H9 (cell line): ENCODE measurements at regions not wholly inside any gene's neighbourhood (a gene's known extent, or its start where the extent isn't known, plus 50 kb on each side); places are given as distances from the start of the nearest gene placed in this dataset.

Source experiments
- DNase-seq: peaks from one replicate; pipeline ENCODE4 v3.0.0-alpha.2; 2017
- H2AFZ ChIP-seq: one replicate; pipeline ENCODE4 v1.6.1; 2013; ENCODE audit warnings: mild to moderate bottlenecking, low read length, control low read depth, moderate library complexity
- H2AK5ac ChIP-seq: 2 replicates; pipeline ENCODE4 v1.6.1; 2013; ENCODE audit warnings: low read length, control low read depth, mixed read lengths; ENCODE audit not compliant: insufficient read length
- H2BK120ac ChIP-seq: one replicate; pipeline ENCODE4 v1.6.1; 2013; ENCODE audit warnings: low read depth, mild to moderate bottlenecking, low read length, control low read depth, inconsistent platforms; ENCODE audit not compliant: poor library complexity, severe bottlenecking
- H2BK12ac ChIP-seq: 2 replicates; pipeline ENCODE4 v1.6.1; 2013; ENCODE audit warnings: low read length, control low read depth, mixed read lengths, low read depth; ENCODE audit not compliant: insufficient read length
- H2BK15ac ChIP-seq: 2 replicates; pipeline ENCODE4 v1.6.1; 2013; ENCODE audit warnings: low read depth, low read length, control low read depth
- H2BK20ac ChIP-seq: one replicate; pipeline ENCODE4 v1.6.1; 2013; ENCODE audit warnings: low read depth, mild to moderate bottlenecking, low read length, control low read depth, inconsistent platforms; ENCODE audit not compliant: poor library complexity, severe bottlenecking
- H2BK5ac ChIP-seq: 2 replicates; pipeline ENCODE4 v1.6.1; 2013; ENCODE audit warnings: low read length, control low read depth, mixed read lengths; ENCODE audit not compliant: insufficient read length
- H3K14ac ChIP-seq: 2 replicates; pipeline ENCODE4 v1.6.1; 2013; ENCODE audit warnings: low read length, control low read depth; ENCODE audit not compliant: insufficient read depth
- H3K18ac ChIP-seq: 2 replicates; pipeline ENCODE4 v1.6.1; 2013; ENCODE audit warnings: low read depth, mild to moderate bottlenecking, mixed read lengths, low read length, control low read depth; ENCODE audit not compliant: insufficient read length
- H3K23ac ChIP-seq: 2 replicates; pipeline ENCODE4 v1.6.1; 2013; ENCODE audit warnings: low read length, control low read depth, mixed read lengths, low read depth; ENCODE audit not compliant: insufficient read length
- H3K23me2 ChIP-seq: 2 replicates; pipeline ENCODE4 v1.6.1; 2013; ENCODE audit warnings: low read depth, mild to moderate bottlenecking, mixed read lengths, low read length, control low read depth; ENCODE audit not compliant: insufficient read length, poor library complexity, severe bottlenecking
- H3K27ac ChIP-seq: 2 replicates; pipeline ENCODE4 v1.5.1; 2013; ENCODE audit warnings: low read length, control low read depth, mixed read lengths, low read depth; ENCODE audit not compliant: insufficient read length
- H3K27me3 ChIP-seq: 2 replicates; pipeline ENCODE4 v1.6.1; 2013; ENCODE audit warnings: low read length, control low read depth, inconsistent platforms; ENCODE audit not compliant: insufficient read depth
- H3K4ac ChIP-seq: 2 replicates; pipeline ENCODE4 v1.6.1; 2013; ENCODE audit warnings: low read depth, mild to moderate bottlenecking, control low read depth, inconsistent platforms, low read length, moderate library complexity
- H3K4me1 ChIP-seq: 2 replicates; pipeline ENCODE4 v1.6.1; 2013; ENCODE audit warnings: low read length, control low read depth, inconsistent platforms; ENCODE audit not compliant: insufficient read depth
- H3K4me2 ChIP-seq: 2 replicates; pipeline ENCODE4 v1.6.1; 2013; ENCODE audit warnings: low read length, control low read depth, mixed read lengths; ENCODE audit not compliant: insufficient read length, insufficient read depth
- H3K56ac ChIP-seq: 2 replicates; pipeline ENCODE4 v1.6.1; 2013; ENCODE audit warnings: low read depth, mild to moderate bottlenecking, mixed read lengths, low read length, control low read depth; ENCODE audit not compliant: insufficient read length
- H3K79me1 ChIP-seq: 2 replicates; pipeline ENCODE4 v1.6.1; 2013; ENCODE audit warnings: low read depth, mild to moderate bottlenecking, moderate library complexity, low read length, control low read depth, inconsistent platforms; ENCODE audit not compliant: insufficient read depth, poor library complexity, severe bottlenecking
- H3K79me2 ChIP-seq: 2 replicates; pipeline ENCODE4 v1.6.1; 2013; ENCODE audit warnings: low read length, control low read depth, inconsistent platforms; ENCODE audit not compliant: insufficient read depth
- H3K9ac ChIP-seq: 2 replicates; pipeline ENCODE4 v1.6.1; 2013; ENCODE audit warnings: low read length, control low read depth, mixed read lengths; ENCODE audit not compliant: insufficient read length; ENCODE audit errors: extremely low read depth
- H3K9me3 ChIP-seq: one replicate; pipeline ENCODE4 v1.6.1; 2013; ENCODE audit warnings: low read depth, low read length, inconsistent platforms; ENCODE audit not compliant: control insufficient read depth
- H3T11ph ChIP-seq: one replicate; pipeline ENCODE4 v1.6.1; 2013; ENCODE audit warnings: mild to moderate bottlenecking, low read length, control low read depth, inconsistent platforms
- H4K20me1 ChIP-seq: one replicate; pipeline ENCODE4 v1.6.1; 2013; ENCODE audit not compliant: control insufficient read depth, insufficient read length, insufficient read depth
- H4K5ac ChIP-seq: 2 replicates; pipeline ENCODE4 v1.6.1; 2013; ENCODE audit warnings: low read depth, mild to moderate bottlenecking, mixed read lengths, low read length, control low read depth; ENCODE audit not compliant: insufficient read length
- H4K8ac ChIP-seq: replicated peaks from 2 replicates; pipeline ENCODE4 v1.6.1; 2013; ENCODE audit warnings: low read length, control low read depth, mixed read lengths, low read depth; ENCODE audit not compliant: insufficient read length
- H4K91ac ChIP-seq: 2 replicates; pipeline ENCODE4 v1.6.1; 2013; ENCODE audit warnings: low read depth, mild to moderate bottlenecking, moderate library complexity, mixed read lengths, low read length, control low read depth; ENCODE audit not compliant: insufficient read length
- H3K27ac Mint-ChIP-seq, 3 experiments: 2 replicates in 2 of 3; 3 replicates in 1 of 3; pipeline ENCODE4 v1.8.0; 2020 to 2021; ENCODE audit warnings: mixed read lengths in 3 of 3, mild to moderate bottlenecking in 1 of 3, moderate library complexity in 1 of 3
- H3K27me3 Mint-ChIP-seq: 2 replicates; pipeline ENCODE4 v1.8.0; 2021; ENCODE audit warnings: low read depth, mild to moderate bottlenecking, moderate library complexity, mixed read lengths
- H3K36me3 Mint-ChIP-seq, 3 experiments: 2 replicates in 2 of 3; 3 replicates in 1 of 3; pipeline ENCODE4 v1.8.0; 2020 to 2021; ENCODE audit warnings: low read depth in 3 of 3, mixed read lengths in 3 of 3; ENCODE audit not compliant: insufficient read depth in 1 of 3
- H3K4me1 Mint-ChIP-seq, 2 experiments: 2 replicates each; pipeline ENCODE4 v1.8.0; 2020; ENCODE audit warnings: mixed read lengths in 2 of 2
- H3K4me3 Mint-ChIP-seq, 2 experiments: 2 replicates in 1 of 2; 3 replicates in 1 of 2; pipeline ENCODE4 v1.8.0; 2020 to 2021; ENCODE audit warnings: mild to moderate bottlenecking in 2 of 2, mixed read lengths in 2 of 2, moderate library complexity in 1 of 2
- H3K9me3 Mint-ChIP-seq, 2 experiments: 2 replicates in 1 of 2; 3 replicates in 1 of 2; pipeline ENCODE4 v1.8.0; 2020; ENCODE audit warnings: mild to moderate bottlenecking in 2 of 2, mixed read lengths in 2 of 2, moderate library complexity in 1 of 2
- CTCF ChIP-seq: fragments of 200-600 bp; sonication (generic); conservative IDR thresholded peaks from 3 replicates; pipeline ENCODE4 v1.8.0; 2021; ENCODE audit warnings: antibody characterized with exemption, mild to moderate bottlenecking
- WGBS: extraction: QIAGEN DNeasy Blood & Tissue Kit; methylation state at CpG from one replicate; pipeline ENCODE4 v1.1.7; 2013; ENCODE audit warnings: missing lambda C conversion rate, low lambda C conversion rate, mixed read lengths; ENCODE audit not compliant: insufficient read length; ENCODE audit errors: extremely low coverage; 5-methylcytosine and 5-hydroxymethylcytosine counted together

GRCh38 chr1:21350202-21350885 is 60.1 kb upstream of the ECE1 start:
- Histone ChIP-seq H3K27ac (no peak overlapping the region), H3K4ac (no peak overlapping the region), H3K79me1 (no peaks in the 10 kb centered on the region), H2AFZ (no peak overlapping the region), H3K23ac (no peak overlapping the region), H3K18ac (no peak overlapping the region), H3K79me2 (no peaks in the 10 kb centered on the region), H2BK15ac (no peak overlapping the region), H3T11ph (no peak overlapping the region), H3K4me1 (no peaks in the 10 kb centered on the region; the same call in 1 of the 2 replicates), H4K20me1 (no peaks in the 10 kb centered on the region), H3K56ac (no peak overlapping the region), H2BK12ac (no peak overlapping the region), H3K9me3 (no peaks in the 10 kb centered on the region), H3K9ac (no peak overlapping the region), H3K14ac (no peak overlapping the region), H3K4me2 (no peak overlapping the region), H4K5ac (no peak overlapping the region), H2AK5ac (no peak overlapping the region), H4K8ac (no peak overlapping the region), H3K23me2 (peaks cover 3% of the 10 kb centered on the region), H2BK5ac (no peak overlapping the region), H2BK120ac (no peak overlapping the region), H3K27me3 (no peaks in the 10 kb centered on the region; the same call in 1 of the 2 replicates), H2BK20ac (no peak overlapping the region), H4K91ac (no peak overlapping the region)
- H3K27me3 Mint-ChIP-seq = no peaks in the 10 kb centered on the region
- no peak for TF ChIP-seq CTCF
- H3K9me3 Mint-ChIP-seq = no peaks in the 10 kb centered on the region
- peaks cover 0 to 9% of the 10 kb centered on the region in 2 experiments; a peak in 3 of 4 replicates for H3K4me1 Mint-ChIP-seq
- H3K27ac Mint-ChIP-seq = no peak overlapping the region
- no peak overlapping the region for H3K4me3 Mint-ChIP-seq
- no peak for DNase-seq
- no peaks in the 10 kb centered on the region for H3K36me3 Mint-ChIP-seq
- WGBS = no CpG with 5 or more reads among the region's 11 CpGs
